ENCODE measurements at regions not wholly inside any gene's neighbourhood (a gene's known extent, or its start where the extent isn't known, plus 50 kb on each side); places are given as distances from the start of the nearest gene placed in this dataset.

DNA sequence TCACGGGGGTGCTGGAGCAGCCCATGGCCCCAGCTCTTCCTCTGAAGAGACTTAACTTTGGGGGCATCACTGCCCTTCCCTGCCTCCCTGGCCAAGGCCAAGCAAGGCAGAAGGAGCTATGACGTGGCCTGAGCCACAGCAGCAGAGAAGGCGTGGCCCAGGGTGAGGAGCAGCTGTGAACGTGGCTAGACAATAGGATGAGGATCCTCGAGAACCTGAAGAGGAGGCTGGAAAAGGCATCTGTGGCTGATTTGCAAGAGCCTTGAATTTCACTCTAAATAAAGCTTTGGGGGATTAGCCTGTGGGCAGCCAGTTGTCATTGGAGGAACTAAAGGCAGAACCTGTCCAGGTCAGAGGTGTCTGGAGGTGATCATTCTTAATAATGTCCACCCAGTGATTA is 652.9 kb upstream of the ID2 start:
- Histone ChIP-seq H3K27ac (ENCODE audit: low read length) (no peak overlapping the region), H3K27me3 (ENCODE audit: low read length) (no peaks in the 10 kb centered on the region), H3K4me3 (ENCODE audit: low read length) (no peak overlapping the region), H3K4me1 (ENCODE audit: low read length) (peaks cover 14% of the 10 kb centered on the region), H3K79me2 (ENCODE audit: low read length) (no peaks in the 10 kb centered on the region), H3K4me2 (ENCODE audit: low read depth, low read length, poor library complexity, severe bottlenecking) (no peak overlapping the region), H3K9me2 (replicated peaks; ENCODE audit: insufficient read depth, low read length) (no peaks in the 10 kb centered on the region), H4K20me1 (ENCODE audit: insufficient read depth, low read depth, low read length) (no peaks in the 10 kb centered on the region), H3K36me3 (ENCODE audit: insufficient read depth, low read length) (no peaks in the 10 kb centered on the region), H2AFZ (ENCODE audit: low read length) (no peak overlapping the region), H3K9me3 (ENCODE audit: low read length) (no peaks in the 10 kb centered on the region), H3K9ac (ENCODE audit: low read length) (no peak overlapping the region)
- DNase-seq: no peak

DNA sequence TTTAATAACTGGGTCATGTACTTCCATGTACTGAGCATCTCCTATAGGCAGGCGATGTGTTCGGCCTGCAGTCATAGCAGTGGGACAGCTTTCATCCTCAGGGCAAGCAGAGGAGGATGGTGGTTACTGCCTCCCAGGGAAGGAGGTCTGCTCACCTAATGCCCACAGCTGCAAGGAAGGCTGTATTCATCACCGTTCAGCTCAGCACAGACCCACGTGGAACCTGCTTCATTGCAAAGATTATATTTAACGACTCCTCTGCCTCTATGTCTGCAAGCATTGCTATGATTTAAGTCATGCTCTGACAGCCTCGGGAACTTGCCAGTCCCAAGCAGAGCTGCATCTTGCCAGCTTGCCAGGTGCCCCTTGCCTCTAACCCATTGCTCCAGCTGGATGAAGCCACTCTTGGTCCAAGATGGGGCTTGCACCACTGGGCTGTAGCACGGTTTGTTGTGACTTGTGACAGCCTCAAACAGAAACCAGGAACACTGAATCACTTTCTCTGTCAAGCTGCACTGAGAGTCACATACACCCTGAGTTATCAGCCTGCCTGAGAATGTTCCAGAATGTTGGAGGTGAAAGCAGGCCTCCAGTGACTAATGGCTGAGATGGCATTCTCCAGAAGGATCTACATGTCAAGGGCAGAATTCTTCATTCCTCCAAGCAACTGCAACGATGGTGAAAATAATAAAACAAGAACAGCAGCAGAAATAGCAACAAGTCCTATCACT is 651.1 kb upstream of the ID2 start:
- no peaks in the 10 kb centered on the region for H3K36me3 ChIP-seq (ENCODE audit: insufficient read depth, low read length)
- H3K79me2 ChIP-seq (ENCODE audit: low read length): no peaks in the 10 kb centered on the region
- H3K9me2 ChIP-seq (replicated peaks; ENCODE audit: insufficient read depth, low read length): no peaks in the 10 kb centered on the region
- H4K20me1 ChIP-seq (ENCODE audit: insufficient read depth, low read depth, low read length): no peaks in the 10 kb centered on the region
- H3K9me3 ChIP-seq (ENCODE audit: low read length): no peaks in the 10 kb centered on the region
- H3K9ac ChIP-seq (ENCODE audit: low read length): no peak overlapping the region
- H3K27me3 ChIP-seq (ENCODE audit: low read length): peaks cover 4% of the 10 kb centered on the region; the same call in 1 of the 2 replicates
- H3K4me1 ChIP-seq (ENCODE audit: low read length): peaks cover 14% of the 10 kb centered on the region
- H3K4me2 ChIP-seq (ENCODE audit: low read depth, low read length, poor library complexity, severe bottlenecking): no peak overlapping the region
- no peak for DNase-seq
- no peak overlapping the region for H3K4me3 ChIP-seq (ENCODE audit: low read length)
- H2AFZ ChIP-seq (ENCODE audit: low read length): no peak overlapping the region
- H3K27ac ChIP-seq (ENCODE audit: low read length): no peak overlapping the region

DNA sequence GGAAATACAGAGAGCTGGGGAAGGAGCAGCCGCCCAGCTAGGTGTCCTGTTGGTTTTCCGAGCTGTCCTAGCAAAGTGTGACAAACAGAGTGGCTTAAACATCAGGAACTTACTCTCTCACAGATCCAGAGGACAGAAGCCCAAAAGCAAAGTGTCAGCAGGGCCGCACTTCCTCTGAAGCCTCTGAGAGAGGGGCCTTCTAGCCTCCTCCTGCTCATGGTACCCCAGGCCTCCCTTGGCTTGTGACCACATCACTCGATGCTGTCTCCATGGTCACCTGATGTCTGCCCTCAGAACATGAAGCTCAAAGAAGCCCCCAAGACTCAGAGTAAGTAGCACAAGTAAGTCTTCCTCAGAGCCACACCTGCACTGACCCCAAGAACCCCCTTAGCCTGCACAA is 650.5 kb upstream of the ID2 start:
- H3K27ac ChIP-seq (ENCODE audit: low read length): no peak overlapping the region
- H3K4me3 ChIP-seq (ENCODE audit: low read length): no peak overlapping the region
- H3K27me3 ChIP-seq (ENCODE audit: low read length): peaks cover 4% of the 10 kb centered on the region; the same call in 1 of the 2 replicates
- no peaks in the 10 kb centered on the region for H3K9me2 ChIP-seq (replicated peaks; ENCODE audit: insufficient read depth, low read length)
- no peaks in the 10 kb centered on the region for H3K9me3 ChIP-seq (ENCODE audit: low read length)
- H2AFZ ChIP-seq (ENCODE audit: low read length): no peak overlapping the region
- H3K4me1 ChIP-seq (ENCODE audit: low read length): peaks cover 14% of the 10 kb centered on the region
- no peak overlapping the region for H3K4me2 ChIP-seq (ENCODE audit: low read depth, low read length, poor library complexity, severe bottlenecking)
- H3K36me3 ChIP-seq (ENCODE audit: insufficient read depth, low read length): no peaks in the 10 kb centered on the region
- H3K79me2 ChIP-seq (ENCODE audit: low read length): no peaks in the 10 kb centered on the region
- DNase-seq: no peak
- no peaks in the 10 kb centered on the region for H4K20me1 ChIP-seq (ENCODE audit: insufficient read depth, low read depth, low read length)
- H3K9ac ChIP-seq (ENCODE audit: low read length): no peak overlapping the region

DNA sequence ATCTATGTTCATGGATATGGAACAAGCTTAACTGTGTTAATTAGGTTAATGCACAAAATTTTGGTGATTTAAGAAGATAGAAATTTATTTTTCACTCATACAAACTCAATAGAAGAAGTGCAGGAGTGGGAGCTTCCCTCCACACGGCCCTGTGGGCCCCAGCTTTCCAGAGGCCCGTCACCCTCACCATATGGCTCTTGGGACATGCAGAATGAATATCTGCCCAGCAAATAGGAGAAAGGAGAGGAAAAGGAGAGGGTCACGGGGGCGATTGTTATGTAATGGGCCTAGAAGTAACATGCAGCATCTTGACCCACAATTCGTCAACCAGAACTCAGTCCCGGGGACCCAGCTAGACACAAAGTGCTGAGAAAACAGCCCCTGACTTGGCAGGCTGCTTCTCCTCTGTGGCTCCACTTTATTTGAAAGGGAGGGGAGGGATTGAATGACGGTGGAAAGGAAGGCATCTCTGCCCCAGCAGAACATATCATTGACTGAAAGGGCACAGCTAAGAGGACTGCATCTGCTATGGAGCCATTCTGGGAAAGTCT is 648.2 kb upstream of the ID2 start:
- no peak overlapping the region for H2AFZ ChIP-seq (ENCODE audit: low read length)
- no peaks in the 10 kb centered on the region for H3K36me3 ChIP-seq (ENCODE audit: insufficient read depth, low read length)
- no peaks in the 10 kb centered on the region for H3K9me3 ChIP-seq (ENCODE audit: low read length)
- no peak overlapping the region for H3K9ac ChIP-seq (ENCODE audit: low read length)
- H3K27me3 ChIP-seq (ENCODE audit: low read length): peaks cover 4% of the 10 kb centered on the region; the same call in 1 of the 2 replicates
- H3K79me2 ChIP-seq (ENCODE audit: low read length): no peaks in the 10 kb centered on the region
- H3K4me3 ChIP-seq (ENCODE audit: low read length): no peak overlapping the region
- no peaks in the 10 kb centered on the region for H3K9me2 ChIP-seq (replicated peaks; ENCODE audit: insufficient read depth, low read length)
- no peak overlapping the region for H3K27ac ChIP-seq (ENCODE audit: low read length)
- no peaks in the 10 kb centered on the region for H4K20me1 ChIP-seq (ENCODE audit: insufficient read depth, low read depth, low read length)
- DNase-seq: no peak
- peaks cover 20% of the 10 kb centered on the region for H3K4me1 ChIP-seq (ENCODE audit: low read length)
- no peak overlapping the region for H3K4me2 ChIP-seq (ENCODE audit: low read depth, low read length, poor library complexity, severe bottlenecking)

DNA sequence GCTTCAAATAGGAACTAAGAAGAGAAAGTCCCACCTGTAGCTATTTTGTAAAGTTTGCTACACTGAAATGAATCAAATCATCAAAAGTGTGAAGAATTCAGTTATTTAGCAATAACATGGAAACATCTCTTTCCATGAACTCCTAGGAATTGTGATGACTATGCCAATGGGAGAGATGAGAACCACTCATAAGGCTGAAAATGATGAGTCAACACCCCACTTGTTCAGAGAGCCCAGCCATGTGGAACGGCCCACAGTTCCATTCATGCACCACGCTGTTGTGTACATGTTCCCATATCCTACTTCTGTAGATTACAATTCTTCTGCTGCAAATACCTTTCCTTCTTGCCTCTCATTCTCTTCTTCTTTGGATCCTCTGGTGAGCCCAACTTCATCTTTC is 645.5 kb upstream of the ID2 start:
- H2AFZ ChIP-seq (ENCODE audit: low read length): no peak overlapping the region
- no peaks in the 10 kb centered on the region for H3K79me2 ChIP-seq (ENCODE audit: low read length)
- H4K20me1 ChIP-seq (ENCODE audit: insufficient read depth, low read depth, low read length): no peaks in the 10 kb centered on the region
- H3K4me2 ChIP-seq (ENCODE audit: low read depth, low read length, poor library complexity, severe bottlenecking): no peak overlapping the region
- H3K4me1 ChIP-seq (ENCODE audit: low read length): peaks cover 7% of the 10 kb centered on the region
- H3K9ac ChIP-seq (ENCODE audit: low read length): no peak overlapping the region
- peaks cover 4% of the 10 kb centered on the region; the same call in 1 of the 2 replicates for H3K27me3 ChIP-seq (ENCODE audit: low read length)
- no peak for DNase-seq
- no peaks in the 10 kb centered on the region for H3K9me2 ChIP-seq (replicated peaks; ENCODE audit: insufficient read depth, low read length)
- no peak overlapping the region for H3K27ac ChIP-seq (ENCODE audit: low read length)
- H3K36me3 ChIP-seq (ENCODE audit: insufficient read depth, low read length): no peaks in the 10 kb centered on the region
- H3K4me3 ChIP-seq (ENCODE audit: low read length): no peak overlapping the region
- no peaks in the 10 kb centered on the region for H3K9me3 ChIP-seq (ENCODE audit: low read length)

DNA sequence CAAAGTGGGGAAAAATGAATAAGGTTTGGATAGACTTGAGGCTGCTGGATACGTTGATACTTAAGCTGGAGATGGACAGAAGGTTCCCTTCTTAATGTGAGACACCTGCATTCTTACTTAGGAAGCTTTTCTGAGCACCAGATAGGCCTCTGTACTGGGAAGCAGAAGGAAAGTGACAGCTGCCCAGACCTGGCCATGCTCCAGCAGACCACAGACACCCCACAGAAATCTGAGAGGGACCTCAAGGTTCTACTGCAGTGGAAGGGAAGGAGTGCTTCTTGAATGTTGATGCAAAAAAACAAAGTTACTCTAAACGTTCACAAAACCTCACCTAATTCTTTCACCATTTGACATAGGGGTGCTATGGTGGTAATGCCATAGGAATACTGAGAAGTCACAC is 642.1 kb upstream of the ID2 start:
- Histone ChIP-seq H4K20me1 (ENCODE audit: insufficient read depth, low read depth, low read length) (no peaks in the 10 kb centered on the region), H3K4me1 (ENCODE audit: low read length) (peaks cover 7% of the 10 kb centered on the region), H2AFZ (ENCODE audit: low read length) (no peak overlapping the region), H3K9ac (ENCODE audit: low read length) (no peak overlapping the region), H3K9me3 (ENCODE audit: low read length) (no peaks in the 10 kb centered on the region), H3K9me2 (replicated peaks; ENCODE audit: insufficient read depth, low read length) (no peaks in the 10 kb centered on the region), H3K36me3 (ENCODE audit: insufficient read depth, low read length) (no peaks in the 10 kb centered on the region), H3K79me2 (ENCODE audit: low read length) (no peaks in the 10 kb centered on the region), H3K27ac (ENCODE audit: low read length) (no peak overlapping the region), H3K4me2 (ENCODE audit: low read depth, low read length, poor library complexity, severe bottlenecking) (no peak overlapping the region), H3K4me3 (ENCODE audit: low read length) (no peak overlapping the region), H3K27me3 (ENCODE audit: low read length) (peaks cover 4% of the 10 kb centered on the region; the same call in 1 of the 2 replicates)
- no peak for DNase-seq

DNA sequence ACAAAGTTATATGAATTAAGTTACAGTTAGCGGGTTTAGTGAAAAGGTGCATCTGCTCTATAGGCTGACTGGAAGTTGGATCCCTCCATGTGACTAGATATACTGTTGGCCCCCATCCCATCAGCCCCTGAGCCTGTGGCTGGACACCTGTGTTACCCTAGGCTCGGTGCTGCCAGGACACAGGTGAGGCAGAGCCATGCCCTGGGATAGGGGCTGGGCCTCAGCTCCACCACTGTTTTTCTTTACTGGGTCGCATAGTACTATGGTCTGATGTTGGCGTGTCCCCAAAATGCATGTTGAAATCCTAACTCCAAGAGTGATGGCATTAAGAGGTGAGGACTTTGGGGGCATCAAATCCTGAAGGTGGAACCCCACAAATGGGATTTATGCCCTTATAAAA is 638.6 kb upstream of the ID2 start:
- Histone ChIP-seq H3K79me2 (ENCODE audit: low read length) (no peaks in the 10 kb centered on the region), H3K27me3 (ENCODE audit: low read length) (0 out of 2 replicates have a peak, but pooled peaks cover 2% of the 10 kb centered on the region), H3K27ac (ENCODE audit: low read length) (no peak overlapping the region), H3K4me2 (ENCODE audit: low read depth, low read length, poor library complexity, severe bottlenecking) (no peak overlapping the region), H3K9me3 (ENCODE audit: low read length) (no peaks in the 10 kb centered on the region), H3K36me3 (ENCODE audit: insufficient read depth, low read length) (no peaks in the 10 kb centered on the region), H3K9ac (ENCODE audit: low read length) (no peak overlapping the region), H3K4me3 (ENCODE audit: low read length) (no peak overlapping the region), H3K9me2 (replicated peaks; ENCODE audit: insufficient read depth, low read length) (no peaks in the 10 kb centered on the region), H2AFZ (ENCODE audit: low read length) (no peak overlapping the region), H3K4me1 (ENCODE audit: low read length) (no peaks in the 10 kb centered on the region), H4K20me1 (ENCODE audit: insufficient read depth, low read depth, low read length) (no peaks in the 10 kb centered on the region)
- DNase-seq: no peak

DNA sequence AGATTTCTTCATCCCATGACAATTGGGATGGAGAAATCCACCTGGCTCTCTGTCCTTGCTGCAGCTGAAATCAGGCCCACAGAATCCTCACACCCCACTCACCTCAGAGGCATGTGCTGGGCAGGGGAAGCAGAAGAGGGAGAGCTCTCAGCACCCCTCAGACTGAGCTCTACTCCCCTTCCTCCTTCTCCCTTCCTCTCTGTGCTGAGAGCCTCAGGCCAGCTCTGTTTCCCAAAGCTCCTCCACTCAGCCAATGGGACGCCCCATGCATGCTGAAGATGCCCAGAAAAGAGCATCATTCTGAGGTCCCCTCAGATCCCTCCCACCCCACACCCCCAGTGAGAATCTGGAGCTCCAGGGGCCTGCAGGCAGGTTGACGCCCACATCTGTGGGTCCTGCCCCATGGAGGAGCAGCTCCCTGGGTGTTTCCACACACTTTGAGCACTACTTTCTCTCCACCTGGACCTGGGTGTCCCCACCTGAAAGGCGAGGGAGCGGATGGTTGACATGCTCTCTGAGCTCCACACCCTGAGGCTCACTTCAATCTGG is 637.7 kb upstream of the ID2 start:
- H3K27me3 ChIP-seq (ENCODE audit: low read length): 0 out of 2 replicates have a peak, but pooled peaks cover 2% of the 10 kb centered on the region
- DNase-seq: no peak

More for the DNA sequence above, 637.7 kb upstream of the ID2 start:
- Histone ChIP-seq H3K9ac (ENCODE audit: low read length) (no peak overlapping the region), H3K79me2 (ENCODE audit: low read length) (no peaks in the 10 kb centered on the region), H3K36me3 (ENCODE audit: insufficient read depth, low read length) (no peaks in the 10 kb centered on the region), H4K20me1 (ENCODE audit: insufficient read depth, low read depth, low read length) (no peaks in the 10 kb centered on the region), H3K4me3 (ENCODE audit: low read length) (no peak overlapping the region), H3K4me2 (ENCODE audit: low read depth, low read length, poor library complexity, severe bottlenecking) (no peak overlapping the region), H3K9me2 (replicated peaks; ENCODE audit: insufficient read depth, low read length) (no peaks in the 10 kb centered on the region), H3K4me1 (ENCODE audit: low read length) (no peaks in the 10 kb centered on the region), H3K27ac (ENCODE audit: low read length) (no peak overlapping the region), H2AFZ (ENCODE audit: low read length) (no peak overlapping the region), H3K9me3 (ENCODE audit: low read length) (no peaks in the 10 kb centered on the region)

Data from Karpas-422 (cell line).